Adrenal gland (tissue), 5 donors: ENCODE measurements at regions not wholly inside any gene's neighbourhood (a gene's known extent, or its start where the extent isn't known, plus 50 kb on each side); places are given as distances from the start of the nearest gene placed in this dataset.

Source experiments
- POLR2A ChIP-seq, 2 donors: fragments of 450-650 bp; IDR thresholded peaks; one replicate each; pipeline ENCODE4 v1.6.1; 2017; ENCODE audit warnings: antibody characterized with exemption in 2 of 2, mild to moderate bottlenecking in 2 of 2, moderate library complexity in 1 of 2
- TF ChIP-seq, protein P1 (sequence below), 6 experiments: fragments of 450-650 bp in 4 of 6; fragments of 200-600 bp in 2 of 6; sonication (generic) in 1 of 6; IDR thresholded peaks; 1 replicate in 5 of 6; 2 replicates in 1 of 6; pipeline versions ENCODE4 v1.5.1 to v1.8.0; 2016 to 2021; ENCODE audit warnings: antibody characterized with exemption in 6 of 6, mild to moderate bottlenecking in 2 of 6, moderate library complexity in 1 of 6
- donor health status: DM: no; HTN: no; CAD: no.

DNA sequence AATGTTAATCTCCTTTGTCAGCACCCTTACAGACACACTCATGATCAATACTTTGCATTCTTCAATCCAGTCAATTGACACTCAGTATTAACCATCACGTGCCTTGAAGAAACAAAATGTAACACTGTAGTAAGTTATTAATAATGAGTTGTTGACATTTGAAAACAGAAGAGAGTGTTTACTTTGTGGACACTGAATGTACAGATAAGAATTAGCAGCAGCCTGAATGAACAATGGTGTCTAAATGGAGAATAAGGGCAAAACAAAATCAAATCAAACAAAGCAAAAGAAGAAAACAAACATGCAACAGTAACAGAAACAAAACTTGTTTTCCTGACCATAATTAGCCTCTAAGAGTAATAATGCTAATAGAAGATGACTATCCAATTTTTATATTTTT is 1191.1 kb upstream of the MIR17HG start:
- TF ChIP-seq, protein P1, sequence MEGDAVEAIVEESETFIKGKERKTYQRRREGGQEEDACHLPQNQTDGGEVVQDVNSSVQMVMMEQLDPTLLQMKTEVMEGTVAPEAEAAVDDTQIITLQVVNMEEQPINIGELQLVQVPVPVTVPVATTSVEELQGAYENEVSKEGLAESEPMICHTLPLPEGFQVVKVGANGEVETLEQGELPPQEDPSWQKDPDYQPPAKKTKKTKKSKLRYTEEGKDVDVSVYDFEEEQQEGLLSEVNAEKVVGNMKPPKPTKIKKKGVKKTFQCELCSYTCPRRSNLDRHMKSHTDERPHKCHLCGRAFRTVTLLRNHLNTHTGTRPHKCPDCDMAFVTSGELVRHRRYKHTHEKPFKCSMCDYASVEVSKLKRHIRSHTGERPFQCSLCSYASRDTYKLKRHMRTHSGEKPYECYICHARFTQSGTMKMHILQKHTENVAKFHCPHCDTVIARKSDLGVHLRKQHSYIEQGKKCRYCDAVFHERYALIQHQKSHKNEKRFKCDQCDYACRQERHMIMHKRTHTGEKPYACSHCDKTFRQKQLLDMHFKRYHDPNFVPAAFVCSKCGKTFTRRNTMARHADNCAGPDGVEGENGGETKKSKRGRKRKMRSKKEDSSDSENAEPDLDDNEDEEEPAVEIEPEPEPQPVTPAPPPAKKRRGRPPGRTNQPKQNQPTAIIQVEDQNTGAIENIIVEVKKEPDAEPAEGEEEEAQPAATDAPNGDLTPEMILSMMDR (IDR thresholded peaks at IDR 0.05) = no peak
- TF ChIP-seq POLR2A (IDR thresholded peaks at IDR 0.05) = no peak
